Ovary (tissue), 7 donors: ENCODE measurements at regions not wholly inside any gene's neighbourhood (a gene's known extent, or its start where the extent isn't known, plus 50 kb on each side); places are given as distances from the start of the nearest gene placed in this dataset.

Source experiments
- DNase-seq, 5 donors: peaks; one replicate each; pipeline ENCODE4 v3.0.0-alpha.2; 2019 to 2020
- H3K27ac ChIP-seq, 2 donors: fragments of 200-600 bp; one replicate each; pipeline versions ENCODE4 v1.5.1 to v1.8.0; 2019 to 2022
- H3K27me3 ChIP-seq: fragments of 200-600 bp; one replicate; pipeline ENCODE4 v1.8.0; 2022
- H3K36me3 ChIP-seq: fragments of 200-600 bp; sonication (generic); one replicate; pipeline ENCODE4 v1.5.1; 2019
- H3K4me1 ChIP-seq: one replicate; pipeline ENCODE4 v1.8.1; 2013; ENCODE audit warnings: mild to moderate bottlenecking, moderate library complexity; ENCODE audit not compliant: insufficient read depth
- H3K4me3 ChIP-seq: fragments of 200-600 bp; sonication (generic); one replicate; pipeline ENCODE4 v1.5.1; 2017
- H3K9me3 ChIP-seq, 2 donors: fragments of 200-600 bp in 1 of 2; sonication (generic) in 1 of 2; one replicate each; pipeline versions ENCODE4 v1.5.1 to v1.8.1; 2013 to 2019; ENCODE audit warnings: mild to moderate bottlenecking in 1 of 2, moderate library complexity in 1 of 2
- CTCF ChIP-seq, 3 donors: fragments of 450-650 bp in 2 of 3; fragments of 200-600 bp in 1 of 3; IDR thresholded peaks; one replicate each; pipeline versions ENCODE4 v1.5.1 to v1.8.0; 2016 to 2022; ENCODE audit warnings: antibody characterized with exemption in 3 of 3, mild to moderate bottlenecking in 1 of 3
- EP300 ChIP-seq: sonication (generic); formaldehyde crosslinking; IDR thresholded peaks from one replicate; pipeline ENCODE4 v1.6.1; 2017; ENCODE audit warnings: antibody characterized with exemption
- POLR2A ChIP-seq: fragments of 450-650 bp; IDR thresholded peaks from one replicate; pipeline ENCODE4 v1.6.1; 2017; ENCODE audit warnings: antibody characterized with exemption, mild to moderate bottlenecking, moderate library complexity
- WGBS, 3 donors: extraction: QIAGEN DNeasy Blood & Tissue Kit in 1 of 3; methylation state at CpG; one replicate each; pipeline versions ENCODE4 v1.1.5 to v1.1.7; 2013 to 2017; 5-methylcytosine and 5-hydroxymethylcytosine counted together
- intact Hi-C, 4 donors: fragments of 100-400 bp; cut with DNase I; formaldehyde crosslinking; loops; one replicate each; pipeline versions ENCODE4 v1.11.0 to v1.15.1; 2022 to 2023
- donor health status: DM: no; HTN: no; CAD: no; lungs with moderate emphysema.
- donor health status: DM: no; HTN: no; CAD: no.
- donor health status: Bipolar disorder and iron deficiency.
- donor health status: DM: no; HTN: no; CAD: no.
- donor health status: DM: yes; HTN: yes; CAD: no.

GRCh38 chr20:40945189-40945588, 83.4 kb upstream of the TOP1 start:
- no peaks in the 10 kb centered on the region for H3K4me1 ChIP-seq
- H3K27ac ChIP-seq = no peak overlapping the region
- no peaks in the 10 kb centered on the region for H3K27me3 ChIP-seq
- no peak overlapping the region for H3K4me3 ChIP-seq
- WGBS, 3 donors = 74 to 79% (median 77%) methylated on average over 5 of the region's 5 CpGs
- no peaks in the 10 kb centered on the region for H3K9me3 ChIP-seq
- TF ChIP-seq EP300 (no peak), POLR2A (no peak), CTCF (IDR thresholded peaks at IDR 0.05) (no peak)
- intact Hi-C loops = loop anchor here in 1 of 4 donors (10.0 kb wide), 1 partner anchor 150 kb away; no protein-coding TSS in a partner anchor
- H3K36me3 ChIP-seq = no peaks in the 10 kb centered on the region
- no peak for DNase-seq

GRCh38 chr20:40945754-40946450, 82.7 kb upstream of the TOP1 start:
- WGBS, 3 donors = 42 to 51% (median 45%) methylated on average over 12 of the region's 12 CpGs
- TF ChIP-seq EP300 (no peak), POLR2A (no peak), CTCF (IDR thresholded peaks at IDR 0.05) (no peak)
- H3K27ac ChIP-seq = no peak overlapping the region
- H3K4me3 ChIP-seq = no peak overlapping the region
- no peaks in the 10 kb centered on the region for H3K27me3 ChIP-seq
- intact Hi-C loops = loop anchor here in 1 of 4 donors (10.0 kb wide), 1 partner anchor 151 kb away; no protein-coding TSS in a partner anchor
- peak; percentile 18 to 59 (median 41) for DNase-seq
- no peaks in the 10 kb centered on the region for H3K4me1 ChIP-seq
- no peaks in the 10 kb centered on the region for H3K36me3 ChIP-seq
- H3K9me3 ChIP-seq = no peaks in the 10 kb centered on the region

GRCh38 chr20:40946451-40946850, 82.2 kb upstream of the TOP1 start:
- intact Hi-C loops = loop anchor here in 1 of 4 donors (10.0 kb wide), 1 partner anchor 152 kb away; no protein-coding TSS in a partner anchor
- Histone ChIP-seq H3K36me3 (no peaks in the 10 kb centered on the region), H3K4me1 (no peaks in the 10 kb centered on the region), H3K9me3 (no peaks in the 10 kb centered on the region), H3K27ac (no peak overlapping the region), H3K4me3 (no peak overlapping the region), H3K27me3 (no peaks in the 10 kb centered on the region)
- WGBS, 3 donors = 85 to 94% (median 89%) methylated on average over 11 of the region's 11 CpGs
- no peak for TF ChIP-seq CTCF (IDR thresholded peaks at IDR 0.05)
- no peak for TF ChIP-seq EP300
- TF ChIP-seq POLR2A = no peak
- no peak for DNase-seq

- intact Hi-C loops = loop anchor here in 1 of 4 donors (10.0 kb wide), 1 partner anchor 154 kb away; no protein-coding TSS in a partner anchor
Measured at GRCh38 chr20:40948465-40949267, 80.0 kb upstream of the TOP1 start.

More at GRCh38 chr20:40948465-40949267, 80.0 kb upstream of the TOP1 start:
- Histone ChIP-seq H3K4me1 (no peaks in the 10 kb centered on the region), H3K27me3 (no peaks in the 10 kb centered on the region), H3K4me3 (no peak overlapping the region), H3K9me3 (no peaks in the 10 kb centered on the region), H3K27ac (no peak overlapping the region), H3K36me3 (no peaks in the 10 kb centered on the region)
- 78 to 84% (median 82%) methylated on average over 8 of the region's 8 CpGs for WGBS, 3 donors
- no peak for TF ChIP-seq POLR2A
- no peak for DNase-seq
